Osteocyte (in vitro differentiated cells): ENCODE measurements at regions not wholly inside any gene's neighbourhood (a gene's known extent, or its start where the extent isn't known, plus 50 kb on each side); places are given as distances from the start of the nearest gene placed in this dataset.
"Not testable (repeated sequence)": the region's sequence is repeated elsewhere in the genome, so short reads cannot be mapped to it uniquely, and the experiment has no call there.

ENCODE experiments used
- DNase-seq: peaks from one replicate; pipeline ENCODE4 v3.0.0; 2021; ENCODE audit warnings: mixed read lengths; ENCODE audit not compliant: unreplicated experiment; ENCODE audit errors: extremely low spot score
- H3K27ac Mint-ChIP-seq: one replicate; pipeline ENCODE4 v1.8.0; 2021; ENCODE audit warnings: mild to moderate bottlenecking, mixed read lengths; ENCODE audit not compliant: unreplicated experiment
- H3K27me3 Mint-ChIP-seq: one replicate; pipeline ENCODE4 v1.8.0; 2021; ENCODE audit warnings: mixed read lengths; ENCODE audit not compliant: unreplicated experiment
- H3K36me3 Mint-ChIP-seq: one replicate; pipeline ENCODE4 v1.8.0; 2021; ENCODE audit warnings: mixed read lengths; ENCODE audit not compliant: unreplicated experiment
- H3K4me1 Mint-ChIP-seq: one replicate; pipeline ENCODE4 v1.8.0; 2021; ENCODE audit warnings: mixed read lengths; ENCODE audit not compliant: unreplicated experiment
- H3K4me3 Mint-ChIP-seq: one replicate; pipeline ENCODE4 v1.8.0; 2021; ENCODE audit warnings: mild to moderate bottlenecking, moderate library complexity, mixed read lengths; ENCODE audit not compliant: unreplicated experiment
- H3K9me3 Mint-ChIP-seq: one replicate; pipeline ENCODE4 v1.8.0; 2021; ENCODE audit warnings: mixed read lengths; ENCODE audit not compliant: unreplicated experiment
- TF ChIP-seq, protein P1 (sequence below): fragments of 200-600 bp; sonication (generic); IDR thresholded peaks from 2 replicates; pipeline ENCODE4 v1.5.0; 2021; ENCODE audit warnings: antibody characterized with exemption, mild to moderate bottlenecking, moderate library complexity

GRCh38 chr14:99036611-99037293 is 235.2 kb downstream of the BCL11B start:
- Mint-ChIP-seq H3K36me3 (no peaks in the 10 kb centered on the region), H3K4me3 (no peak overlapping the region), H3K27ac (peak overlapping the region; percentile 88), H3K27me3 (peaks cover 2% of the 10 kb centered on the region), H3K9me3 (no peaks in the 10 kb centered on the region), H3K4me1 (peaks cover 25% of the 10 kb centered on the region)
- TF ChIP-seq, protein P1, sequence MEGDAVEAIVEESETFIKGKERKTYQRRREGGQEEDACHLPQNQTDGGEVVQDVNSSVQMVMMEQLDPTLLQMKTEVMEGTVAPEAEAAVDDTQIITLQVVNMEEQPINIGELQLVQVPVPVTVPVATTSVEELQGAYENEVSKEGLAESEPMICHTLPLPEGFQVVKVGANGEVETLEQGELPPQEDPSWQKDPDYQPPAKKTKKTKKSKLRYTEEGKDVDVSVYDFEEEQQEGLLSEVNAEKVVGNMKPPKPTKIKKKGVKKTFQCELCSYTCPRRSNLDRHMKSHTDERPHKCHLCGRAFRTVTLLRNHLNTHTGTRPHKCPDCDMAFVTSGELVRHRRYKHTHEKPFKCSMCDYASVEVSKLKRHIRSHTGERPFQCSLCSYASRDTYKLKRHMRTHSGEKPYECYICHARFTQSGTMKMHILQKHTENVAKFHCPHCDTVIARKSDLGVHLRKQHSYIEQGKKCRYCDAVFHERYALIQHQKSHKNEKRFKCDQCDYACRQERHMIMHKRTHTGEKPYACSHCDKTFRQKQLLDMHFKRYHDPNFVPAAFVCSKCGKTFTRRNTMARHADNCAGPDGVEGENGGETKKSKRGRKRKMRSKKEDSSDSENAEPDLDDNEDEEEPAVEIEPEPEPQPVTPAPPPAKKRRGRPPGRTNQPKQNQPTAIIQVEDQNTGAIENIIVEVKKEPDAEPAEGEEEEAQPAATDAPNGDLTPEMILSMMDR: no peak
- no peak for DNase-seq

- H3K27ac Mint-ChIP-seq, DNase-seq, H3K4me3 Mint-ChIP-seq, H3K9me3 Mint-ChIP-seq, H3K36me3 Mint-ChIP-seq, H3K27me3 Mint-ChIP-seq: not testable (repeated sequence)
- H3K4me1 Mint-ChIP-seq: peaks cover 25% of the 10 kb centered on the region
Observed at GRCh38 chr14:99037326-99037725, 234.7 kb downstream of the BCL11B start.

GRCh38 chr14:99037777-99038430 is 234.1 kb downstream of the BCL11B start:
- Mint-ChIP-seq H3K4me3 (no peak overlapping the region), H3K9me3 (no peaks in the 10 kb centered on the region), H3K27me3 (no peaks in the 10 kb centered on the region), H3K4me1 (peaks cover 25% of the 10 kb centered on the region), H3K27ac (no peak overlapping the region), H3K36me3 (no peaks in the 10 kb centered on the region)
- TF ChIP-seq, protein P1: no peak
- no peak for DNase-seq

GRCh38 chr14:99038431-99038820 is 233.6 kb downstream of the BCL11B start:
- H3K9me3 Mint-ChIP-seq: no peaks in the 10 kb centered on the region
- H3K4me1 Mint-ChIP-seq: peaks cover 25% of the 10 kb centered on the region
- H3K36me3 Mint-ChIP-seq: no peaks in the 10 kb centered on the region
- no peak for DNase-seq
- H3K4me3 Mint-ChIP-seq: no peak overlapping the region
- TF ChIP-seq, protein P1: no peak
- no peaks in the 10 kb centered on the region for H3K27me3 Mint-ChIP-seq
- H3K27ac Mint-ChIP-seq: no peak overlapping the region

DNA sequence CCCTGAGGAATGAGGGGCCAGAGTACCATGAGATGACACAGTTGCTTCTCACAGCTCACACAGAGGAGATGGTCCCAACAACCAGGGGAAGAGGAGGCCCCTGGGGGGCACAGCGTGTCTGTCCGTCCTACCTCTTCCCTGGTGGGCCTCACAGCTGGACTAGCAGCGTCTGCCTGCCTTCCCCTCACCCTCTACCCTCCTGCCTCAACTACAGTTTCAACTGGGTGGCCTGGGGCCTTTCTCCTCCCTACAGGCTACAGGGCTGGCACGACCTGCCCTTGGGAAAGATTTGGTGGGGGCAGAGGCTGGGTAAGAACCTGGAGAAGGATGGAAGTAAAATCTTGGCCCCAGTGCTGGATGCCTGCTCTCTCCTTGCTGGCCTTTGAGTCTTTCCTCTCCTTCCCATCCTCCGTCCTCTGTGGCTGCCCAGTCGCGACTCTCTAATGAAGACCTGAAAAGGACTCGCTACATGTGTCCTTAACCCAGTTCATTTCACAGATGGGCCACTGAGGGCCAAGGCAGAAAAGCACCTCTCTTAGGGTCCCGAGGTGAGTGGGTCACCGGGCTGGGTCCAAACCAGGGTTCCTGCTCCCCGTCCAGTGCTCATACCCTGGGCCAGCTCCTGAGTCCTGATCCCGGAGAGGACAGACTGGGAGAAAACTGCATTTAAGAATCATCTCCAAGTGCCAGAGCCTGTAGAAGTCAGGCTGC is 232.5 kb downstream of the BCL11B start:
- TF ChIP-seq, protein P1: no peak
- Mint-ChIP-seq H3K4me3 (no peak overlapping the region), H3K27me3 (no peaks in the 10 kb centered on the region), H3K36me3 (no peaks in the 10 kb centered on the region), H3K4me1 (peaks cover 25% of the 10 kb centered on the region), H3K27ac (no peak overlapping the region), H3K9me3 (no peaks in the 10 kb centered on the region)
- DNase-seq: no peak
